ENCODE measurements at regions not wholly inside any gene's neighbourhood (a gene's known extent, or its start where the extent isn't known, plus 50 kb on each side); places are given as distances from the start of the nearest gene placed in this dataset.

GRCh38 chr10:108303149-108303548, 1138.6 kb upstream of the SORCS1 start:
- TF ChIP-seq EZH2 (IDR thresholded peaks at IDR 0.05) (no peak), POLR2AphosphoS5 (IDR thresholded peaks at IDR 0.05; ENCODE audit: borderline replicate concordance, low read depth, low read length) (no peak)

Measured in SK-N-MC (cell line).